ENCODE measurements at regions not wholly inside any gene's neighbourhood (a gene's known extent, or its start where the extent isn't known, plus 50 kb on each side); places are given as distances from the start of the nearest gene placed in this dataset.

DNA sequence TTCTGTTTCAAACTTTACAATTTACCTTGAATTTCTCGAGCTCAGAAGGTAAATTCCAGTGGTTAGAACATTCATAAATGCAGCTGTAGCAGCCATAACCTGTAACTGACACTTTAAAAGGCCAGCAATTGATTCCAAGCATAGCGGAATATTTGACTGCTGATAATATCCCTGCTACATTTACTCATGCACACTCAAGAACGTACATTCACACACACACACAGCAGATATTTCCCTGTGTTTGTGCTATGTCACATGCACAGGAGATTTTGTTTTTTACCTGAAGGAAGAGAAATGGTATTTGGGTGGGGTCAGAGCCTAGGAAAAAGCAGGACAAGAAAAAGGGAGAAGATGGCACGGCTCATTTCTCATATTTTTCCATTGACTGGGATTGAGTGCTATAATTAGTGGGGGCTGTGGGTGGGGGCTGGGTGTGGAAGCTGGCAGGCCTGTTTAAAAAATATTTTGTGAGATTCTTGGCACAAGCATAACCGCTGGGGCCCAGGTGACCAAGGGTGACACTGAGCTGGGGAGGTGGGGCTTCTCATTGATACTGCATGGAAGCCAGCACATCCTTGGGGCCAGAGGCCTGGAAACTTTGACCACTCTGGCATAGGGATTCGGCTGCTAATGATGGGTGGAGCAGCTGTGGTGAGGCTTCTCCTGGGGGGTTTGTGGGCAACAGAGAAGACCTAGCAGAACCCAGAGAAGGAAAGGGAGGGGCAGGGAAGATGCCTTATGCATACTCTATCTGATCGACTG lies 88.9 kb upstream of the TPRG1 start:
- no peaks in the 10 kb centered on the region for H3K27me3 ChIP-seq
- 61 to 68% methylated on average over 7 of the region's 7 CpGs for WGBS, 2 donors
- intact Hi-C loops (cut with DNase I): no loop called here
- no peak overlapping the region for H3K27ac ChIP-seq
- no peaks in the 10 kb centered on the region for H3K4me1 ChIP-seq
- H3K36me3 ChIP-seq: no peaks in the 10 kb centered on the region
- DNase-seq: no peak
- peaks cover 0 to 5% (median 0%) of the 10 kb centered on the region in 11 donors for H3K9me3 ChIP-seq
- no peak for TF ChIP-seq CTCF (IDR thresholded peaks at IDR 0.05)
- no peak overlapping the region for H3K4me3 ChIP-seq
- ATAC-seq: no peak

DNA sequence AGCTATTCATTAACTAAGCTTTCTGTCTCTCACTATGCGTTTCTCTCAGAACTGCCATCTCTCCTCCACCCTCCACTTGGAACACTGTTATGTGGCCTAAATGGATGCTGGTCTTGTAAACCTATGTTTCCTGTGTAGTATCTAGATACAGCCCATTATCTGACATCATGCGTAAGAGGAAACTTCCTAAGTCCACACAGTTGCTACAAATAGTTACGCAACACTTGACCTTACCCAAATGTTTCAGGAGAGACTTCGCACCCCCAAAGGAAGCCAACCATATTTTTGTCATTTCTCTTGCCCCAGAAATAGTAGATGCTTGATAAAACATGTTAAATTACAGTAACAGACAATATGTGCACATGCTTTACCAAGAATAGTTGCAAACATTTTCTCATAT lies 87.2 kb upstream of the TPRG1 start:
- H3K27me3 ChIP-seq: no peaks in the 10 kb centered on the region
- no peaks in the 10 kb centered on the region for H3K36me3 ChIP-seq
- DNase-seq: no peak
- TF ChIP-seq CTCF (IDR thresholded peaks at IDR 0.05): no peak
- no peak overlapping the region for H3K4me3 ChIP-seq
- peaks cover 0 to 6% (median 0%) of the 10 kb centered on the region in 11 donors for H3K9me3 ChIP-seq
- H3K4me1 ChIP-seq: no peaks in the 10 kb centered on the region
- intact Hi-C loops (cut with DNase I): no loop called here
- WGBS, 2 donors: 67 to 80% methylated on average over 4 of the region's 4 CpGs
- ATAC-seq: no peak
- no peak overlapping the region for H3K27ac ChIP-seq

- 70 to 81% methylated on average over 4 of the region's 4 CpGs for WGBS, 2 donors
- DNase-seq: no peak
- no peaks in the 10 kb centered on the region for H3K36me3 ChIP-seq
- peaks cover 0 to 5% (median 0%) of the 10 kb centered on the region in 11 donors for H3K9me3 ChIP-seq
- no peak overlapping the region for H3K27ac ChIP-seq
- intact Hi-C loops (cut with DNase I): no loop called here
- no peak for TF ChIP-seq CTCF (IDR thresholded peaks at IDR 0.05)
- ATAC-seq: no peak
- no peaks in the 10 kb centered on the region for H3K27me3 ChIP-seq
- no peaks in the 10 kb centered on the region for H3K4me1 ChIP-seq
- H3K4me3 ChIP-seq: no peak overlapping the region
Observed at GRCh38 chr3:189092547-189092946, 79.2 kb upstream of the TPRG1 start.

DNA sequence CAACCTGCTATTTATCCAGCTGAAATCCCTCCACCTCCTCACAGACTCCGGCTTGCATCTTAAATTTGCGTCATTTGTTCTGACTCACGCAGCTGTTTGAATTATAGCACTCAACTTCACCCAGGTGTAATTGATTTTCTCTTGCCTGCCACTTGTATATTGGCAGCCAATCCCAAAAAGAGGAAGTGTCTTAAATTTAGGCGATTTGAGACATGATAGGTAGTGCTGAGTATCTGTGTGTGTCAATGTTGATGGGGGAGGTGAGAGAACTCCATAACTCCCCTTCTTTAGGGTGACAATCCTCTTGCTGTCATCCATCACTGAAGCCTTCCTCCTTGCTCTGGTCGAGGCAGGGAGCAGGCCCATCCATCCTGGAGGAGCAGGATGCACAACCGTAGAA lies 77.2 kb upstream of the TPRG1 start:
- ATAC-seq (no peak), DNase-seq (no peak)
- intact Hi-C loops (cut with DNase I): no loop called here
- H3K4me3 ChIP-seq: no peak overlapping the region
- H3K9me3 ChIP-seq: no peaks in the 10 kb centered on the region
- TF ChIP-seq CTCF (IDR thresholded peaks at IDR 0.05): no peak
- 88 to 91% methylated on average over 6 of the region's 6 CpGs for WGBS, 2 donors
- no peaks in the 10 kb centered on the region for H3K36me3 ChIP-seq
- H3K27me3 ChIP-seq: no peaks in the 10 kb centered on the region
- H3K4me1 ChIP-seq: peaks cover 0 to 18% (median 9%) of the 10 kb centered on the region in 9 donors
- H3K27ac ChIP-seq: no peak overlapping the region
